ENCODE measurements at regions not wholly inside any gene's neighbourhood (a gene's known extent, or its start where the extent isn't known, plus 50 kb on each side); places are given as distances from the start of the nearest gene placed in this dataset.

- no peak for DNase-seq (ENCODE audit: low read depth)
Measured at GRCh38 chr13:87355451-87355850, 315.7 kb upstream of the SLITRK5 start.

GRCh38 chr13:87356314-87356713 lies 314.9 kb upstream of the SLITRK5 start:
- no peak for DNase-seq (ENCODE audit: low read depth)

GRCh38 chr13:87358319-87358718 lies 312.9 kb upstream of the SLITRK5 start:
- no peak for DNase-seq (ENCODE audit: low read depth)

GRCh38 chr13:87361216-87361615 lies 310.0 kb upstream of the SLITRK5 start:
- DNase-seq (ENCODE audit: low read depth) = no peak

GRCh38 chr13:87368639-87369038 lies 302.5 kb upstream of the SLITRK5 start:
- DNase-seq (ENCODE audit: low read depth) = no peak

- DNase-seq (ENCODE audit: low read depth) = no peak
Measured at GRCh38 chr13:87376081-87376480, 295.1 kb upstream of the SLITRK5 start.

- DNase-seq (ENCODE audit: low read depth) = no peak
Measured at GRCh38 chr13:87384099-87384498, 287.1 kb upstream of the SLITRK5 start.

- no peak for DNase-seq (ENCODE audit: low read depth)
Measured at GRCh38 chr13:87393358-87393757, 277.8 kb upstream of the SLITRK5 start.

- no peak for DNase-seq (ENCODE audit: low read depth)
Measured at GRCh38 chr13:87398047-87398446, 273.1 kb upstream of the SLITRK5 start.

GRCh38 chr13:87403748-87404432 lies 267.3 kb upstream of the SLITRK5 start:
- DNase-seq (ENCODE audit: low read depth) = no peak

- no peak for DNase-seq (ENCODE audit: low read depth)
Measured at GRCh38 chr13:87426742-87427141, 244.4 kb upstream of the SLITRK5 start.

- no peak for DNase-seq (ENCODE audit: low read depth)
Measured at GRCh38 chr13:87444135-87444534, 227.0 kb upstream of the SLITRK5 start.

- no peak for DNase-seq (ENCODE audit: low read depth)
Measured at GRCh38 chr13:87452281-87452680, 218.9 kb upstream of the SLITRK5 start.

GRCh38 chr13:87453244-87453643 lies 217.9 kb upstream of the SLITRK5 start:
- no peak for DNase-seq (ENCODE audit: low read depth)

GRCh38 chr13:87459419-87459818 lies 211.8 kb upstream of the SLITRK5 start:
- DNase-seq (ENCODE audit: low read depth) = no peak

- no peak for DNase-seq (ENCODE audit: low read depth)
Measured at GRCh38 chr13:87497426-87497825, 173.7 kb upstream of the SLITRK5 start.

GRCh38 chr13:87498681-87499080 lies 172.5 kb upstream of the SLITRK5 start:
- no peak for DNase-seq (ENCODE audit: low read depth)

GRCh38 chr13:87524775-87525174 lies 146.4 kb upstream of the SLITRK5 start:
- no peak for DNase-seq (ENCODE audit: low read depth)

GRCh38 chr13:87533776-87534175 lies 137.4 kb upstream of the SLITRK5 start:
- DNase-seq (ENCODE audit: low read depth) = no peak

GRCh38 chr13:87535911-87536310 lies 135.3 kb upstream of the SLITRK5 start:
- DNase-seq (ENCODE audit: low read depth) = no peak

- no peak for DNase-seq (ENCODE audit: low read depth)
Measured at GRCh38 chr13:87536499-87536898, 134.7 kb upstream of the SLITRK5 start.

GRCh38 chr13:87536899-87537298 lies 134.3 kb upstream of the SLITRK5 start:
- no peak for DNase-seq (ENCODE audit: low read depth)

GRCh38 chr13:87537951-87538350 lies 133.2 kb upstream of the SLITRK5 start:
- no peak for DNase-seq (ENCODE audit: low read depth)

- DNase-seq (ENCODE audit: low read depth) = no peak
Measured at GRCh38 chr13:87538366-87539052, 132.7 kb upstream of the SLITRK5 start.
